ENCODE measurements at regions not wholly inside any gene's neighbourhood (a gene's known extent, or its start where the extent isn't known, plus 50 kb on each side); places are given as distances from the start of the nearest gene placed in this dataset.

- DNase-seq (ENCODE audit: low spot score), result no peak
Measured at GRCh38 chr17:34776456-34777443, 184.5 kb downstream of the CCT6B start.

DNA sequence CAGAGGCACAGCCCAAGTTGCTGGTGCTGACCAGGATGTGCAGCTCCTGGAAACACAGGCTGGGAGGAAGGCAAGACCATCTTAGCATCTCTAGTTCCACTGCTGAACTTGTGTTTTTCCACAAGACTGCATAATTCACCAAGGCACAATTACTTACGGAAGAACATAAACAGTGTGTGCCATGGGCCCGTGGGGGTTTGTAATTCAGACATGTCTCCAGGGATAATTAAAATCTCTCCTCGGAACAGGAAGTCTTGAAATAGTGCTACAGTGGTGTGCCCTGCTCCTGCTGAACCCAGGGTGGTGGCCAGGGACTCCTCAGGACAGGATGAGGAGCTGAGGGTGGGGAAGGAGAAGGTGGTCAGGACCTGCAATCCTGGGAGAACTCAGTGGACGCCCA lies 188.2 kb downstream of the CCT6B start:
- no peak for DNase-seq (ENCODE audit: low spot score)

DNA sequence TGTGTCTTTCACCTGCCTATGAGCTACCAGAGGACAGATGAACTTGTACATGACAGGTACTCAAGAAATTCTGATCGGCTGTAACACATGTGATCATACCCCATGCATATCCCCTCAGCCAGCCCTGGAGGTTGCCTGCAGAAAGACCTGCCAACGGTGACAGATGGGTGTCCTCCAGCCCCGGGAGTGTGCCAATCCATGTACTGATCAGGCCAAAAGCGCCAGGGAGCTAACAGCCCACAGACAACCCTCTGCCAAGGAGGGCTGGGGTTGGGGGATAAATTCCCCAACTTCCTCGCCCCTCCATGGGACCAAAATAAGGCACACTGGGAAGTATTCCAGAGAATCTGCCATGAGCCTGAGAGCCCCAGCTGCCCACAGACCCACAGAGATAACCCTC lies 189.4 kb downstream of the CCT6B start:
- DNase-seq (ENCODE audit: low spot score), result no peak

- DNase-seq (ENCODE audit: low spot score), result no peak
Measured at GRCh38 chr17:34770586-34770985, 190.7 kb downstream of the CCT6B start.

DNA sequence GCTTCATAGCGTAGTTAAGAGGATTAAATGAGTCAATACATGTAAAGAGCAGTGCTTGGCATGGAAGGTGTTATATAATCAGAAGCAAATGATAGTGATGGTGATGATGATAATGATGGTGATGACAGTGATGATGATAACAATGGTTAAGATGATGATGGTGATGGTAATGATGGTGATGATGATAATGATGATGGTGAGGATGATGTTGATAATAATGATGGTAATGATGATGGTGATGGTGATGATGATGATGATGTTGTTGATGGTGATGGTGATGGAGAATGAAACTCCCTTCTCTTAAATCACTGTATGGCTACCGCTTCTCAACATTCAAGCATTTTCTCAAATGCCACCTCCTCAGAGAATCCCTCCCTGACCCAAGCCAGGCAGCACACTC lies 190.5 kb downstream of the TMEM132E start:
- no peak for DNase-seq (ENCODE audit: low spot score)

GRCh38 chr17:34769049-34769448 lies 189.7 kb downstream of the TMEM132E start:
- no peak for DNase-seq (ENCODE audit: low spot score)

- no peak for DNase-seq (ENCODE audit: low spot score)
Measured at GRCh38 chr17:34765291-34765690, 185.9 kb downstream of the TMEM132E start.

GRCh38 chr17:34764716-34765115 lies 185.3 kb downstream of the TMEM132E start:
- DNase-seq (ENCODE audit: low spot score), result no peak

GRCh38 chr17:34763728-34764665 lies 184.6 kb downstream of the TMEM132E start:
- no peak for DNase-seq (ENCODE audit: low spot score)

- DNase-seq (ENCODE audit: low spot score), result no peak
Measured at GRCh38 chr17:34762078-34762477, 182.7 kb downstream of the TMEM132E start.

DNA sequence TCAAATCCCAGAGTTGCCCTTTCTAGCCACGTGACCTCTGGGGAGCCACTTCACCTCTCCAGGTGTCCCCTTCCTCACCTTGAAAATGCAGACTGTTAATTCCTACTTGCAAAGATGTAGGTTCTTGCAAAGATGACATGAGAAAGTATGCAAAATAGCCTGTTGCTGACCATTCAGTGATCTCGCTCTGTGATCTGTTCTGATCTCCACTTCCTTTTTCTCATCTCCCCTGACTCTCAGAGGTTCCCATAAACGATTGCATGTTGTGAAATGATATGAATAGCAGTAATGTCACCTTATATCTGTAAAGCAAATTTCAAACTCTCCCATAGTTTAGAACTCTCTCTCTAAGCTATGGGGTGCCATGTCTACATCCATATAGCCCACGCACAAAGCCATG lies 182.3 kb downstream of the TMEM132E start:
- DNase-seq (ENCODE audit: low spot score), result no peak

DNA sequence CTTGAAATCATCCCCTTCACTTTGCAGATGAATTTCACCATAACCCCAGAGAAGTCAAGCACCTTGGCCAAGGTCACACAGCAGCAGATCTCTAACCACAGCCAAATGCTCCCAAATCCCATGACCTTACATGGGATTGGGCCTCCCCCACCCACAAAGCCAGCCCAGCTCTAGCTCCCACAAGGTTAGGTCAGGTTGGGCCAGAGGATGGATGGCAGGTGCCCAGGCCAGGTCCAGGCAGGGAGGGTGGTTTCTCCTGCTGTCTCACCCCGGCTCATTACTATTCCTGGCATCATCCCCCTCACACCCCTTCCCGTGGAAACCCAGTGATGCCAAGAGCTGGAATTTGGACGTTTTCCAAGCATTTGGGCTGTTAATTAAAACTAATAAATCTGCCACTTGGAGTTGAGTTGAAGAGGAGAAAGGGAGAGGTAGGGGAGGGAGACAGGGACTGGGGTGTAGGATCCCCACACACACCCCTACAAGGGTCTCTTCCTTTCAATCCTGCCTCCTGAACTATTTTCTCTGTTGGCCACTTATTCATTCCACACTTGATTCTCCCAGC lies 181.6 kb downstream of the TMEM132E start:
- no peak for DNase-seq (ENCODE audit: low spot score)

GRCh38 chr17:34758718-34759117 lies 179.3 kb downstream of the TMEM132E start:
- no peak for DNase-seq (ENCODE audit: low spot score)

DNA sequence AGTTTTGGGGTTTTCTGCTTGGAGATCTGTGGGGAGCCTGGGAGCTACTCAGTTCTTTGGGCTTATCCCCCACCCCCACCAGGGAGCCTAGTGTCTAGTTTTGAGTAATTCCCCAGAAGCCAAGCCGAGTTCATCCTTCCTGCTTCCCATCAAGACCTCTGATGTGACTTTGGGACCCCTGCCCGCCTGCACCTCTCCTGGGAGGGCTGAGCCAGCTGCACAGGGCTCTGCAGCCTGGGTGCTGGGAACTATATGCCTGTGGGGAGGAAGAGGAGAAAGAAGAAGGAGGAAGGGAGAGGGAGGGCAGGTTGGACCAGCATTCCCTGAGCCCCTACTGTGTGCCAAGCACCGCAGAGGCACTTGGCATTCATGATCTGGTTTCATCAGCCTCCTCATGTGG lies 178.9 kb downstream of the TMEM132E start:
- no peak for DNase-seq (ENCODE audit: low spot score)

- no peak for DNase-seq (ENCODE audit: low spot score)
Measured at GRCh38 chr17:34757611-34758010, 178.2 kb downstream of the TMEM132E start.

DNA sequence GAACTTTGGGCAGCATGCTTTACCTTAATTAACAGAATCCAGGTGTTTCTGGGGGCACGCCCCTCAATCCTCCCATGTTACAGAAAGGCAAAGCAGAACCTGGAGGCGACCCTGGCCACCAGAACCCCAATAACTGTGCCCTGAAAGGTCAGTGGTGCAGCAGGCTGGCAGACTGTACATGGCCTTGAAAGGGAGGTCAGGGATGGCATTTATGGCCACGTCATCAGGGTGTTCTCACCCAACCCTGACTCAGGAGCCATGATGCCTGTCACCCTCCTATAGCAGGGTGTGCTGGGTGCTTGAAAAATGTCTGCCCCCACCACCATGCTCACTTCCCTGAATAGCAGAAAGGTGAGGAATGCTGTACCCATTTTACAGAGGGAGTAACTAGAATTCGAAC lies 177.7 kb downstream of the TMEM132E start:
- DNase-seq (ENCODE audit: low spot score), result no peak

GRCh38 chr17:34756637-34757021 lies 177.2 kb downstream of the TMEM132E start:
- no peak for DNase-seq (ENCODE audit: low spot score)

- DNase-seq (ENCODE audit: low spot score), result no peak
Measured at GRCh38 chr17:34755981-34756636, 176.7 kb downstream of the TMEM132E start.

DNA sequence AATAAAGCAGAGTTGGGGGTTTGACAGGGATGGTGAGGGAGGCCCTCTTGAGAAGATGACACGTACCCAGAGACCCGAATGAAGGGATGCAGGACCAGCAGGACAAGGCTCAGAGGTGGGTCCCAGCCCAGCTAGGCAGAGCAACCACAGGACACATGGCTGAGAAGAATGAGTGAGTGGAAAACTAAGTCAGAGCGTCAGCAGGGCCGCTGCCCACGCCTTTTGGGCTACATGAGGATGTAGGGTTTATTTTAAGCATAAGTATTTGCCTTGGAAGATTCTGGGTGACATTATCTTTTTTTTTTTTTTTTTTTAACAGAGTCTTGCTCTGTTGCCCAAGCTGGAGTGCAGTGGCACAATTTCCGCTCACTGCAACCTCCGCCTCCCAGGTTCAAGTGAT lies 176.0 kb downstream of the TMEM132E start:
- DNase-seq (ENCODE audit: low spot score), result no peak

DNA sequence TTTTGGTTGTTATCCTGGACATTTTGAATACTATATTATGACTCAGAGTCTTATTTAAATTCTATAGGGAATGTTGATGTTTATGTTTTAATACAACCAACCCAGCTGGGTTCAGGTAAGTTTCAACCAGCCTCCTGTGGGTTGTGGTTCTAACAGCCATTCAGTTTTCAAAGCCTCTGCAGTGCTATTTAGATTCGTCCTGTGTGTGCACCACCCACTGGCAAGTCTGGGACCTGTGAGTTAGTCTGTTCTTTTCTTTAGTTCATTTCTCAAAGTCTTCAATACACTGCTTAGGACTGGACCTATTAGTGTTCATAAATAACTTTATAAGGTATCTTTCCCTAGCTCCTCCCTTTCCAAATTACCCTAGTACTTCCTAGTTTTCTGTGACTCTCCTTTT lies 170.6 kb downstream of the TMEM132E start:
- DNase-seq (ENCODE audit: low spot score), result no peak

GRCh38 chr17:34741967-34742366 lies 162.6 kb downstream of the TMEM132E start:
- no peak for DNase-seq (ENCODE audit: low spot score)
